ENCODE measurements at regions not wholly inside any gene's neighbourhood (a gene's known extent, or its start where the extent isn't known, plus 50 kb on each side); places are given as distances from the start of the nearest gene placed in this dataset.

DNA sequence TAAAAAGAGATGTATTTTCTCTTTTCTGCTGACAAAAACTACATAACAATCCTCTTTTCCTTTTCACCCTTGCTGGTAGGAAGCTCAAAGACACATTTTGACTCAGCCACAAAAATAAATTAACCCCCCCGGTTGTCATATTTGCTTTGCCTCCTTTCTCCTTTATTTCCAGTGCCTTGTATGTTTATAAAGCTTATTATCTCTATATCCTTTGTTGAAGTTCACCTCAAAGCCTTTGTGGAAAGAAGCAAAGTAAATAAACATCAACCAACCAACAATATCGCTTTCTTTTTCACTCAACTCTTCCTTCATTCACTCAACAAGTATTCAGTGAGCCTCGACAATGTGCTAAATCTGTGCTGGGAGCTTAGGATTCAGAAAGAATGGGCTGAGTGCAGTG is 276.5 kb upstream of the ID2 start:
- no peak for TF ChIP-seq CEBPB (tag; IDR thresholded peaks at IDR 0.05)
- TF ChIP-seq SP1 (CRISPR knock-in tag; IDR thresholded peaks at IDR 0.05), result no peak
- TF ChIP-seq YY1 (IDR thresholded peaks at IDR 0.05; ENCODE audit: borderline replicate concordance in 1 of 3, control insufficient read depth in 1 of 3, extremely low read depth in 1 of 3, insufficient read depth in 3 of 3, insufficient read length in 1 of 3, insufficient replicate concordance in 2 of 3, low read depth in 1 of 3, low read length in 2 of 3), result no peak
- TF ChIP-seq, protein P1, sequence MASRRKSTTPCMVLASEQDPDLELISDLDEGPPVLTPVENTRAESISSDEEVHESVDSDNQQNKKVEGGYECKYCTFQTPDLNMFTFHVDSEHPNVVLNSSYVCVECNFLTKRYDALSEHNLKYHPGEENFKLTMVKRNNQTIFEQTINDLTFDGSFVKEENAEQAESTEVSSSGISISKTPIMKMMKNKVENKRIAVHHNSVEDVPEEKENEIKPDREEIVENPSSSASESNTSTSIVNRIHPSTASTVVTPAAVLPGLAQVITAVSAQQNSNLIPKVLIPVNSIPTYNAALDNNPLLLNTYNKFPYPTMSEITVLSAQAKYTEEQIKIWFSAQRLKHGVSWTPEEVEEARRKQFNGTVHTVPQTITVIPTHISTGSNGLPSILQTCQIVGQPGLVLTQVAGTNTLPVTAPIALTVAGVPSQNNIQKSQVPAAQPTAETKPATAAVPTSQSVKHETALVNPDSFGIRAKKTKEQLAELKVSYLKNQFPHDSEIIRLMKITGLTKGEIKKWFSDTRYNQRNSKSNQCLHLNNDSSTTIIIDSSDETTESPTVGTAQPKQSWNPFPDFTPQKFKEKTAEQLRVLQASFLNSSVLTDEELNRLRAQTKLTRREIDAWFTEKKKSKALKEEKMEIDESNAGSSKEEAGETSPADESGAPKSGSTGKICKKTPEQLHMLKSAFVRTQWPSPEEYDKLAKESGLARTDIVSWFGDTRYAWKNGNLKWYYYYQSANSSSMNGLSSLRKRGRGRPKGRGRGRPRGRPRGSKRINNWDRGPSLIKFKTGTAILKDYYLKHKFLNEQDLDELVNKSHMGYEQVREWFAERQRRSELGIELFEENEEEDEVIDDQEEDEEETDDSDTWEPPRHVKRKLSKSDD (conservative IDR thresholded peaks at IDR 0.05; ENCODE audit: low read length), result no peak
- no peak for TF ChIP-seq EGR1 (conservative IDR thresholded peaks at IDR 0.05)
- no peak for TF ChIP-seq JUND (IDR thresholded peaks at IDR 0.05; ENCODE audit: borderline replicate concordance, low read depth, low read length)
- no peak for TF ChIP-seq JUND (tag; IDR thresholded peaks at IDR 0.05; ENCODE audit: borderline replicate concordance, low read depth, low read length)
- no peak for TF ChIP-seq SIN3A (IDR thresholded peaks at IDR 0.05; ENCODE audit: borderline replicate concordance in 2 of 2, control insufficient read depth in 1 of 2, low read depth in 2 of 2, low read length in 2 of 2)

Measured in K562 (cell line).